SK-MEL-5 (cell line): ENCODE measurements at regions not wholly inside any gene's neighbourhood (a gene's known extent, or its start where the extent isn't known, plus 50 kb on each side); places are given as distances from the start of the nearest gene placed in this dataset.
"Not testable (repeated sequence)": the region's sequence is repeated elsewhere in the genome, so short reads cannot be mapped to it uniquely, and the experiment has no call there.

ENCODE experiments used
- DNase-seq: peaks from one replicate; pipeline ENCODE4 v3.0.0-alpha.2; 2016; ENCODE audit warnings: low read depth, low spot score
- in situ Hi-C: cut with HindIII; loops from 2 replicates; pipeline ENCODE4 v1.10.0; 2016; ENCODE audit warnings: low sequenced_read_pairs, high pct_unique_total_duplicates, low pct_unique_long_range_greater_than_20kb

- in situ Hi-C loops, result no loop called here
- peak; percentile 68 for DNase-seq
Observed at GRCh38 chr3:155995525-155996370, 124.6 kb upstream of the KCNAB1 start.

GRCh38 chr3:155996882-155997281 is 123.5 kb upstream of the KCNAB1 start:
- in situ Hi-C loops, result no loop called here
- no peak for DNase-seq

- DNase-seq, in situ Hi-C loops: not testable (repeated sequence)
Observed at GRCh38 chr3:155998173-155998572, 122.2 kb upstream of the KCNAB1 start.

- in situ Hi-C loops, result no loop called here
- no peak for DNase-seq
Observed at GRCh38 chr3:156005736-156006135, 114.6 kb upstream of the KCNAB1 start.

- peak; percentile 58 for DNase-seq
Observed at GRCh38 chr3:156010829-156011228, 109.5 kb upstream of the KCNAB1 start.

GRCh38 chr3:156014489-156014888 is 105.9 kb upstream of the KCNAB1 start:
- in situ Hi-C loops, result no loop called here
- no peak for DNase-seq

More at GRCh38 chr3:156010829-156011228, 109.5 kb upstream of the KCNAB1 start:
- in situ Hi-C loops, result no loop called here

- in situ Hi-C loops, result no loop called here
- DNase-seq, result no peak
Observed at GRCh38 chr3:156016902-156017301, 103.5 kb upstream of the KCNAB1 start.

- in situ Hi-C loops, result no loop called here
- DNase-seq, result no peak
Observed at GRCh38 chr3:156017352-156018030, 102.9 kb upstream of the KCNAB1 start.

- peak; percentile 15 for DNase-seq
- in situ Hi-C loops, result no loop called here
Observed at GRCh38 chr3:156024904-156025533, 95.4 kb upstream of the KCNAB1 start.

GRCh38 chr3:156029208-156029607 is 91.2 kb upstream of the KCNAB1 start:
- no peak for DNase-seq
- in situ Hi-C loops, result no loop called here

- DNase-seq, result no peak
- in situ Hi-C loops, result no loop called here
Observed at GRCh38 chr3:156030723-156031122, 89.7 kb upstream of the KCNAB1 start.

- peak; percentile 14 for DNase-seq
- in situ Hi-C loops, result no loop called here
Observed at GRCh38 chr3:156033428-156033827, 87.0 kb upstream of the KCNAB1 start.

- in situ Hi-C loops, result no loop called here
- DNase-seq, result no peak
Observed at GRCh38 chr3:156035158-156035557, 85.2 kb upstream of the KCNAB1 start.

- in situ Hi-C loops, result no loop called here
- DNase-seq, result no peak
Observed at GRCh38 chr3:156036258-156037053, 83.9 kb upstream of the KCNAB1 start.

- DNase-seq, result no peak
- in situ Hi-C loops, result no loop called here
Observed at GRCh38 chr3:156037356-156037755, 83.0 kb upstream of the KCNAB1 start.

- no peak for DNase-seq
Observed at GRCh38 chr3:156038869-156039268, 81.5 kb upstream of the KCNAB1 start.

GRCh38 chr3:156040041-156040440 is 80.3 kb upstream of the KCNAB1 start:
- DNase-seq, result no peak
- in situ Hi-C loops, result no loop called here

More at GRCh38 chr3:156038869-156039268, 81.5 kb upstream of the KCNAB1 start:
- in situ Hi-C loops, result no loop called here
